Mammary epithelial cell (primary cell): ENCODE measurements at regions not wholly inside any gene's neighbourhood (a gene's known extent, or its start where the extent isn't known, plus 50 kb on each side); places are given as distances from the start of the nearest gene placed in this dataset.

ENCODE experiments used
- CTCF ChIP-seq, 2 donors: IDR thresholded peaks in 1 of 2; conservative IDR thresholded peaks in 1 of 2; 2 replicates each; pipeline ENCODE4 v1.5.1; 2011 to 2012; ENCODE audit warnings: inconsistent platforms in 2 of 2, low read length in 2 of 2, mild to moderate bottlenecking in 2 of 2, control low read depth in 1 of 2, low read depth in 1 of 2; ENCODE audit not compliant: insufficient read depth in 1 of 2; ENCODE audit errors: extremely low read depth in 1 of 2
- EZH2 ChIP-seq: IDR thresholded peaks from 2 replicates; pipeline ENCODE4 v1.6.1; 2012; ENCODE audit warnings: low read length, inconsistent platforms, borderline replicate concordance

GRCh38 chr20:50447817-50448216, 62.4 kb upstream of the PTPN1 start:
- TF ChIP-seq CTCF (conservative IDR thresholded peaks at IDR 0.05 in 1 of 2, IDR thresholded peaks at IDR 0.05 in 1 of 2; ENCODE audit: extremely low read depth in 1 of 2, insufficient read depth in 1 of 2, low read depth in 1 of 2, low read length in 2 of 2) (no peak), EZH2 (no peak)
